ENCODE measurements at regions not wholly inside any gene's neighbourhood (a gene's known extent, or its start where the extent isn't known, plus 50 kb on each side); places are given as distances from the start of the nearest gene placed in this dataset.

DNA sequence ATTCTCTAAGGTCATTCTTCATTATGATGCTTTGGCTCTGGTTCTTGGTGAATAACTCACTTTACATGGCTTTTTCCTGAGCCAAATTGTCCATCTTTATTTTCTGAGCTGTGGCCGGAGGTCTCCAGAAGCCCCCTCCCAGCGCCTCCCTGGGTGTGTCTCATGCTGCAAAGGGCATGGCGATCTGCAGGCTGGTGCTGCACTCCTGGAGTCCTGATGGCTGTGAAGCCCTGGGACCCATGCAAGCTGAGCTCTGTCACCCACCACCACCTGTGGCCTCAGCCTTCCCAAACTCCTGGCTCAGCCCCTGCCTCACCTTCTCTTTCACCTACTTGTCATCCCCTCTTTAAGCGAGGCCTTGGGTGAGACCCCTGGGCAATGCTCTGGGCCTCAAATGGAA, 96.9 kb downstream of the CEBPB start:
- TF ChIP-seq, protein P1, sequence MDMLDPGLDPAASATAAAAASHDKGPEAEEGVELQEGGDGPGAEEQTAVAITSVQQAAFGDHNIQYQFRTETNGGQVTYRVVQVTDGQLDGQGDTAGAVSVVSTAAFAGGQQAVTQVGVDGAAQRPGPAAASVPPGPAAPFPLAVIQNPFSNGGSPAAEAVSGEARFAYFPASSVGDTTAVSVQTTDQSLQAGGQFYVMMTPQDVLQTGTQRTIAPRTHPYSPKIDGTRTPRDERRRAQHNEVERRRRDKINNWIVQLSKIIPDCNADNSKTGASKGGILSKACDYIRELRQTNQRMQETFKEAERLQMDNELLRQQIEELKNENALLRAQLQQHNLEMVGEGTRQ (CRISPR knock-in tag; IDR thresholded peaks at IDR 0.05), result no peak
- no peak for TF ChIP-seq FOS (IDR thresholded peaks at IDR 0.05; ENCODE audit: extremely low read depth, insufficient read length)
- no peak for TF ChIP-seq NONO (IDR thresholded peaks at IDR 0.05; ENCODE audit: low read depth in 2 of 2, low read length in 1 of 2)
- no peak for TF ChIP-seq NFATC3 (IDR thresholded peaks at IDR 0.05)

Data from K562 (cell line).